ENCODE measurements at regions not wholly inside any gene's neighbourhood (a gene's known extent, or its start where the extent isn't known, plus 50 kb on each side); places are given as distances from the start of the nearest gene placed in this dataset.

GRCh38 chr3:117938974-117939373 is 1095.7 kb downstream of the IGSF11 start:
- TF ChIP-seq ZFP3 (CRISPR knock-in tag; IDR thresholded peaks at IDR 0.05) (no peak), ARNTL (CRISPR knock-in tag; IDR thresholded peaks at IDR 0.05; ENCODE audit: borderline replicate concordance, low read depth) (no peak), BACH2 (CRISPR knock-in tag; IDR thresholded peaks at IDR 0.05; ENCODE audit: borderline replicate concordance) (no peak)

Measured in SK-N-SH treated with all-trans-retinoic acid at 6 μM for 48 hours (cell line).